NCI-H446 (cell line): ENCODE measurements at regions not wholly inside any gene's neighbourhood (a gene's known extent, or its start where the extent isn't known, plus 50 kb on each side); places are given as distances from the start of the nearest gene placed in this dataset.

Experiments
- DNase-seq, 2 experiments: peaks; one replicate each; lab custom pipeline; 2025; lab: John Stamatoyannopoulos, UW

DNA sequence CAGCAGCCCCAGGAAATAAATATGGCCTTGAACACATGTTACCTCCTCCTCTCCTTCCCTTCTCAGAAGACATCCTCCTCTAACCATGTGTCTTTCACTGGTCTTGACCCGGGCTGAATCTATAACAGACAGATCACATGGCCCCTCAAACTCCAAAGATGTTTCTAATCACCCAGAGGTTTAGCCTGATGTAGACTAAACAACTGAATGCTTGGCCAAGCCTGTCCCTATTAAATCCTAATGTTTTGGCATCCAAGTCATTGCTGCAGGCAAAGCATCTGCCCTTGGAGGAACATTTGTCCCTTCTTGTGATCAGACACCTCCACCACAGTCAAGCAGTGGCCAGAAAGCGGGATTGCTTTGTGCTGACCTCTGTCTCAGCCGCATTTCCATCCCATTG, 65.5 kb downstream of the ANKRD60 start:
- no peak for DNase-seq

DNA sequence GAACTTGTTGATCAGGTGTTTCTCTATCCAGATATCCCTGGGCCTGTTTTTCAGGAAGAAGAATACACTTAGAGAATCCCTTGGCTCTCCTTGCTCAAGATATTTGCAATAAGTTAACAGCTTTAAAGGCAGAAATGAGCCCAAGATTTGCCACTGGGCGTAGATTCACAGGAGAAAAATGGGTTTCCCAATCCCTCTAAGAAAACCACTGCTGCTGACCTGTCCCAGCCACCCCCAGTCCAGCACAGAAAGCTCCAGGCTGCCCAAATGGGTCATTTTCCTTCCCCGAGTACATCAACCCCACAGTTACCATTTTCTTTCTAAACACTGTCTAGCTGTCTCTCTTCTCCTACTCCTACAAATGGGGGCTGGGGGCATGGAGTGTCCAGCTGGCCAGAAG, 67.3 kb downstream of the ANKRD60 start:
- DNase-seq, result no peak

DNA sequence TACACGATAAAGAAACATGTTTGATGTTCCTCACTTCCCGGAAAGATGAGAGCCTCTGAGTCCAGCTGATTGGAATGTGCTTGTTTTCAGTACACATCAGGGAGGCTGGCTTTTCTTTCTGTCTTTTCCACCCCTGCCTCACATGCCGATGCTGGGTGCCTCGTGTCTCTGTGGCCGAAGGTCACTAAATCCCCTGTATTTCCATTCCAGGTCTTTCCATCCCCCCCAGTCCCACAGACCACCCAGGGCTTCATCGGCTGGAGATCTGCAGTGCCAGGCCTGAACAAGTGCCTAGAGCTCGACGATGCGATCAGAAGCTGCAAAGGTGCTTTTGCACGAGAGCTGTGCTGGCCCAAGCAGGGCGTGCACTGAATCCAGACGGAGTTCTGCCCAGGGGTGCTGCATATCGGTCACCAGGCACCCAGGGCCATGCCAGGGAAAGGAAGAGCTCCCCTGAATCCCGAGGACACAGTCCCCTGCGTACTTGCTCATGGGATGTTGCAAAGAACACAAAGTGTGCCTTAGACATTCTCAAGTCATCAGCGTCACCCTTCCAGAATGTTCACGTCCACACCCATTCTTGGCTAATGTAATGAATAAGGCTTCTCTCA, 67.9 kb downstream of the ANKRD60 start:
- no peak for DNase-seq

DNA sequence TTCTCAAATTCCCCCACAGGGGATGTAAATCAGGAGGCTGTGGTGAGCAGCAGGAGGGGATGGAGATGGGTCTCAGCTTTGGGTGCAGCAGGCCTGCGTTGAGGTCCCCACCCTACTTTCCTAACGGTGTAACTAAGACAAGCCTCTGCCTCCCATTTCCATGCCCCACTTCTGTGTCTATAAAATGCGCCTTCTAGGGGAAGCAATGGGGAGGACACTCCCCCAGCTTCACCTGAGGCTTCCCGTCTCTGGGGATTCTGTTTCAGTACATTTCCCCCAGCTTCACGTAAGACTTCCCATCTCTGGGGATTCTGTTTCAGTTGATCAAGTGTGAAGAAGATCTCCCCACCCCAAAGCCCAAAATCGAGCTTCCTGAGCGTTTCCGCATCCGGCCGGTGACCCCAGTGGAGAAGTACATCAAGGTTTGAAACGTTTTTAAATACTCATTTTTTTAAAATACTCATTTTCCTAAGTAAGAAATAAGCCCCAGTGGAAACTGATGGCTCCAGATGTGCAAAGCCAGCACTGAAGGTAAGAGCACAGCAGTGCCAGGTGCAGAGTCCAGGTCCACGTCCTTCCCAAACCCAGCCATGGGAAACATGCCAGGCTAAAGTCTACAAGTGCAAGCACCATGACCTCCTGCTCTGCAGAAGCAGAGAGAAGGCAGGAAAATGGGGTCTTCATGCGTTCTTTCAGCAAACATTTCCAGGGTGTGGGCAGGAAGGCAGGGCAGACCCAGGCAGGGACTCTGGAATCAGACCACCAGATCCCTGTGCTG, 73.1 kb downstream of the ANKRD60 start:
- DNase-seq, result no peak

DNA sequence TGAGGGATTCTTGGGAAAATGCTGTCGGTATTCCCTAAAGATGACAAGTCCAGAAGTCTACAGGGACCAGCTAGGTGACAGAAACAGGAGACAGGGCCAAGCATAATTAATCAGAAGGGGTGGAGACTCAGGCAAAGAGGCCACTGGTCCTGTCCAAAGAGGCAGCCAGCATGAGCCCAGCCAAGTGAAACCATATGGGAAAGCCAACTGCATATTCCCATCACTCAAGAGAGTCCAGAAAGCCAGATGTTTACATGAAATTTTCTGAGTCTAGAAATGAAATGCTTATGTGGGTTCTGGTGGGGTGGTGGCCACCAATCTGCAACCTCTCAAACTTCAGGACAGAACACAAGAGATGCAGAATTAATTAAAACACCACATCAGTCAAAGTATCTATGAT, 74.3 kb downstream of the ANKRD60 start:
- no peak for DNase-seq

DNA sequence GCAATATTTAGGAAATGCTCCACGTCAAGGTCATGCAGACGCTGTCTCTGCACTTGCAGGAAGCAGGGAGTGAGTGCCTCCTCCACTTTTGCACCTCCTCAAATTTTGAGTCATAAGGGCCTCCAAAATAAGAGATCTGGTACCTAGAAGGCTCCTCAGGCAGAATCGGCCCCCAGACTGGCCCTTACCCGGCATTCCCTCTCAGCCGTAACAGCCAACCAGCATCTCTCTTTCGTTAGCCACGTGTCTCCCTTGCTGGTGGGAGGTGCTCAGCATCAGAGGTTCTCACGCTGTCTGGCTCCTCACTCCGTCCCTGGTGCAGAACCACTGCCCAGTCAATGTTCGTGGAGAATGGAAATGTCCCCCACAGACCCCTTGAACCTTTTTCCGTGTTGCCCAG, 75.3 kb downstream of the ANKRD60 start:
- no peak for DNase-seq

DNA sequence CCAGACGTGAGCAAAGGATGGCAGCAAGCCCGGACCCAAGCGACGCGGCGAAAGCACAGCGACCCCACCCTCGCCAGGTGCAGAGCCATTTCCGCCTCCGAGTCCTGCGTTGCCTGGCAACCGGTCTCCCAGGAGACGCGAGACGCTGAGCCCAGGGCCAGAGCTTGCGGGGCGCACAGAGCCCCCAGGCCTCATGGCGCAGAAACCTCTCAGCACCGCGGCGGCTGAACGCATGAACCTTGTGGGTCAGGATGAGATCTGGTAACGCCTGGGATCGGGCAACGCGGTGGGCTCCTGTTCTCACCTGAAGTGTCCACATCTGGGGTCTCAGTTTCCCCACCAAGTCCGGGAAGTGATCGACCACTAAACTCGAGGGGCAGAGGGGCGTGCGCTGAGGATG, 77.7 kb downstream of the ANKRD60 start:
- DNase-seq, result no peak

DNA sequence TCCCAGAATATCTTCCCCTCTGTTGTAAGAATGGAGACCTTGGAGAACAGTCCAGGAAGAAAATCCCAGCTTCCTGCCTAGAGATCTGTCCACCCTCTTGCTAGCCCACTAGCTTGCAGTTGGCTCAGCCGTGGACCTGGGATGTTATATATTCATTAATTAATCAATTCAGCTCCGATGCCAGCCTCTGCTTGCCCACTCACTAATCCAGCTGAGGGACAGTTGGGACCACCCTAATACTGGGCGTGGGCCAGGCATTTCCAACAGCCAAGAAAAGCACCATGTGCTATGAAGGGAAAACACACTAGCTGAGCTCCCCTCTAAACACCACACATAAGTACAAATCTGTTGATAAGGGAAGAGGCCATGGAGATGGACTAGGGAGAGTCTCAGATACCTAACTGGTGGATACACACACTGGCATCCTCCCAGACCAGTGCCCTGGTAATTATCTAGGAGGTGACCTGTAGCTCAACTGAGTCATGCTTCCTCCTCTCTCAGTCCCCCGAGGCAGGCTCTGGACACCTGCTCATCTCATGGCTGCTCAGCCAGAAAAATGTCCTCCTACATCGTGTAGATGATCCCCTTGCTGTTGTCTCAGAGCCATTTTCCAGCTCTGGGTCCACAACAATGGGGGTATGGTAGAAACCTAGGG, 78.9 kb downstream of the ANKRD60 start:
- DNase-seq, result no peak

DNA sequence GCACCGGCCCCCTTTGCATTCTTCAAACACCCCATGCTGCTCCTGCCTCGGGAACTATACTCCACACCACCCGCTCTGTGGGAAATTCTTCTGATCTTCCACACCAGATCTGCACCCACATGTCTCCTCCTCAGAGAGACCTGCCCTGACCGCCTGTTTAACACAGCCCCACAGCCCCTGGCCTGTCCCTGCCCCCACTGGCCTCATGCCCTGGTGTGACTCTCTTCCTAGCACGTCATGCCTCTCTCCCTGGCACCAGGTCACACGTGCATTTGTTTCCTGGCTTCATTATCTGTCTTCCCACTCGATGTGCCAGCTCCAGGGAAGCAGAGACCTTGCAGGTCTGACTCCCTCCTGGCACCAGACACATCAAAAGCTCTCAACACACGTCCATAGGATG, 79.6 kb downstream of the ANKRD60 start:
- DNase-seq, result no peak

DNA sequence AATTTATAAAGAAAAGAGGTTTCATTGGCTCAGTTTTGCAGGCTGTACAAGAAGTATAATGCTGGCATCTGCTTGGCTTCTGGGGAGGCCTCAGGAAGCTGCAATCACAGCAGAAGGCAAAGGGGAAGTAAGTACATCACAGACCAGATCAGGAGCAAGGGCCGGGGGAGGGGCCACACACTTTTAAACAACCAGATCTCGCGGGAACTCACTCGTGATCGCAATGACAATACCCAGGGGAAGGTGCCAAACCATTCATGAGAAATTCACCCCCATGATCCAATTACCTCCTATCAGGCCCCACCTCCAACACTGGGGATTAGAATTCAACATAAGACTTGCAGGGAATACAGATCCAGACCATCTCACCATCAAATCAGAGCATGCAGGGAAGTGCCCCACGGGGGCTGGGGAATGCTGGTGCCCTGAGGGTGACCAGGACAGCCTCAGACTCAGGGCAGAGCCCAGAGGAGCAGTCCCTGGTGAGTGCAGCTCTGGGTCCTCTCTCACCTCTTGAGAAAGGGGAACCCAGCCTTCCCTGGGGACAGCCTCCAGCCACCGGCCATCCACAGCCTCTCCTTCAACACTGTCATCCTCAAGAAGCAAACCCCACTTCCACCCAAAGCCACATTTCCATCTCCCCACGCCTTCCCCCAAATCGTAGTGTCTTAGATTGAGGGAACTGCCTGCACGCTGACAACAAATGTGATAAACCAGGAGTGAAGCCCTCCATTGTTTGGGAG, 80.7 kb downstream of the ANKRD60 start:
- DNase-seq, result no peak

DNA sequence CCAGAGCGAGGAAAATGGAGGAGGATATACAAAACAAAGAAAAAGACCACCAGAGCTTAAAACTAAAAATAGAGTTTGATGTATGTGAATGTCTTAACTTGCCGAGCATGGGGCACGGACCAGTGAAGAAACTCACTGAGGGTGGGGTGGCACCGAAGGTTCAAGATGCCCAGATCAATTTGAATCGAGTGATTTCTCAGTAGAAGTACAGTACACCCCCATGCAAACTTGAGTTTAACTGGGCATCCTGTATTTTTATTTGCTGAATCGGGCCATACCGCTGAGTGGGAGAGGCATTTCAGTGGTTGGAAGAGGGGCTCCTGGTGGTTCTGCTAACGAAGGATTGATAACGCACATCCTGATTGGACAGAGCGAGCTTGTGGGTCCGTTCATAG, 81.7 kb downstream of the ANKRD60 start:
- no peak for DNase-seq

DNA sequence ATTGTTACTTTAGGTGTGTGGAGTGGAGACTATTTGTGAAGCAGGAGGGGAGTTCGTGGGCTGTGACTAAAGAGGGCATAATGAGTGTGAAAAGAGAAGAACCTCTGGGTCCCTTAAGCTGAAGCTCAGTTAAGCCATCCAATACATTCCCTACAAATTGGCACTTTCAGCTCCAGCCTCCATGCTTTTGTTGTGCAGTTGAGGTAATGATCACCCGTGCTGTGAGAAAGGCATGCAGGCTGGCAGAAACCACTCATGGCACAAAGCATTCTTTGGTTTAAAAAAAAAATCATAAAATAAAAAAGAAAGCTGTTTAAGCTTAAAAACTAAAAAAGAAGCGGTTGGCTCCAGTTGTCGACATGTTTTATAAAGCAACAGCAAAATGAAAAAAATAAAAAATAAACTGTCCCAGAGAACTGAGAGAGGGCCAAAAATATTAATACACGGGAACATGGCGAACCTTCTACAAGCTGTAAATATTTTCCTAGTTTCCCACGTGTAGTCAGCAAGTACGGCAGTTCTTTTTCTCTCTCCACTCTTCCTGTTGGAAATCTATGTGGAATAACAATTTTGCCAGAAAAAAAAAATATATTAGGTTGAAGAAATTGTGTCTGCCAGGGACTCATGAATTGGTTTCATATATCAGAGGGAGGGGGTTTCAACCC, 82.2 kb downstream of the ANKRD60 start:
- no peak for DNase-seq

DNA sequence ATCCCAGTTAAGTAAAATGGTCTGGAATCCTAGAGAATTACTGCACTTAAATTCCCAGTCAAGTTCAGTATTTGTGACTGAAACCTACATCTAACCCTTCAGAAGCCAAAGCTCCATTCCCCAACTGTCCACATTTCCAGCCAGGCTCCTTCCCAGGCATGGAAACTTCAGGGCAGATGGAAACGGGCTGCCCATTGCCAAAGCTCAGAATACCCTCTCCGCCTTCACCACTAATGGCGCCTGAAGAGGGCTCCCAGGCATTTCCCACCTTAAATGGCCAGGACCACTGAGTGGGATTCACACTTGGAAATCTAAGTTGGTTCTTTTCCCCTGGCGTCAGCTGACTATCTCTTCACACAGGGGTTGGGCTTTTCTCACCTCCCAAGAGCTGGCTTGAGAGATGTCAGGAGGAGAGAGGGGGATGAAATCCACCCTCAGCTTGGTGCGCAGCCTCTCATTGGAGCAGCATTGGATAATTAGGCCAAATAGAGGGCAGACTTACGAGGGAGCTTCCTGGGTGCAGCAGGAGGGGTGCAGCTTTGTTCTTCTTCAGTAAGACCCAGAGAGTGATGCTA, 82.9 kb downstream of the ANKRD60 start:
- no peak for DNase-seq

DNA sequence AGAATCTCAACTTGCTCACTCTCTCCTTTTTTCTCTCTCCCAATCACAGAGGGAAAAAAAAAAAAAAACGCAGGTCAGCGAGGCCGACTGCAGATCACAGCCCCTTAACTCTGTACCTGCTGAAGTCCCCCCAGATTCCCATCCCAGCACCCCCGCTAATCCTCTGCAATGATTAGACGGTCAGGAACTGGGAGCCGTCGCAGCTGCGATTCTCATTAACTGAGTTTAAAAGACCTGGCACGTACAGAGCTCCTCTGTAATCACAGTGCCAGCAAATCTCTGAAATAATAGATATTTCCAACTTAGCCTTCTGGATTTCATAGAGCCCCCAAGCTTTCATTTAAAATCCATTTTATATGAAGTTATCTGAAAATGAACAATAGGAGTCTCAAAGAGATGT, 84.4 kb downstream of the ANKRD60 start:
- DNase-seq, result no peak

DNA sequence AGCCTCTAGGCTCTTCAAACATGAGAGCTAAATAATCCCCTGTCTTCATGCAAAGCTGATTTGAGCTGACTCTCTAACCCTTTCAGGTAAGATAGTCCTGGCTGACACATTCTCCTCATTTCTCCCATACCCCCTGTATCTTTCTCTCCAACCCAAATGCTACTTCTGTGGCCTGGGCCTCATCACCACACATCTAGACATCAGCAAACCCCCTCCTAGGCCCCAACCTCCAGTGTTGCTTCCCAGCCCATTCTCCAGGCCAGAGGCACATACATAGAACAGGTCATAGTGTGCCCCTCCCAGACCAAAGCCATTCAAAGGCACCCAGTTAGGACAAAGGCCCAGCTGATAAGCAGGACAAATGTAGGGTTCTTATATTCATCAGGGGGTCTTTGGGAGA, 84.9 kb downstream of the ANKRD60 start:
- DNase-seq, result no peak

DNA sequence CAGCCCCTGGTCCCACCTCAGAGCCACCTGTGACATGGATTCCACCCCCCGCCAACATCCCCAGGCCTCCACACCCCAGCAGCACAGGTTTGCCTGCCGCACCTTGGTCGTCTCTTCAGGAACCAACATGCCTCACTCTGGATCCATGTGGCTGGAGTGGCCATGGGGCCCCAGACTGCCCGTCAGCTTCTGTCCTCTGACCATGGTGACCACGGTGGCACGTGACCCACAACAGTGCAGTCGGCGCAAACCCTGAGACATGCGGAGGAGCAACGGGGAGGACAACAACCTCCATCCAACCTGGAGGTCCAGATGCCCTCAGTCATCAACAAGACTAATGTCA, 85.6 kb downstream of the ANKRD60 start:
- no peak for DNase-seq

DNA sequence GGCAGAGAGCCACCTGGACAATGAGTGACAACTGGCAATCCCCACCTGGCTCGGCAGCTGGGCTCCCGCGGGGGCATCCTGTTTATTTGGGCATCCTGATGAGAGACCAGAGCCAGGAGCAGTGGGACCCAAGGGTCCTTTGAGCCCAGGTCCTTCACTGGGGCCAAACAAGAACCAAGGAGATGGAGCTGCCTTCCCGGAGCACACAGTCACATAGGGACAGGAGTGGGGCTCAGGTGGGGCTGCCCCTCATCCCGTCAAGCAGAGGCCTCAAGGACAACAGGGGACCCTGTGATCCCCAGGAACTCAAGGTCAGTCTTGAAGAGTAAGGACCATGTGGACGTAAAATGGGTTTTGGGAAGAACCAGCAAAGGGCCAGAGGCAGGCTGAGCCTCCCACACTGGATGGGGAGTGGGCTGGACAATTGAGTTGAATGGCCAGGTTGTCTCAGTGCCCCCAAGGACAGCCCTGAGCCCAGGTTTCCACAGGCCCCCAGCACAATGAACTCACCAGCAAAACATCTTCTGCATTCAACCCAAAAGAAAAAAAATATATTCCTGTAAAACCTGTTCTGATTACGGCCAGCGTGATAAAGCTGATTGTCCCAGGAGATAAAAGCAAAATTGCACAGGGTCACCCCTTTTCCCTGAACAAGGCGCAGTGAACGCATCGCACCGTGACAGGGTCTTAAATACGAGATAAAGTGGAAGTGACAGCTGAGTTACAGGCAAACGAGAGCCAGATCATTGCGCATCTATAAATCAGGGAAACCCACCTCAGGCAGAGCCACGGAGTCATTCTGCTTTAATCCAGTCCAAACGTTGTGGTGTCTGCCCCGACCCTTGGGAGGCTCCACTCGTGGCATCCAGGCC, 86.2 kb downstream of the ANKRD60 start:
- no peak for DNase-seq

DNA sequence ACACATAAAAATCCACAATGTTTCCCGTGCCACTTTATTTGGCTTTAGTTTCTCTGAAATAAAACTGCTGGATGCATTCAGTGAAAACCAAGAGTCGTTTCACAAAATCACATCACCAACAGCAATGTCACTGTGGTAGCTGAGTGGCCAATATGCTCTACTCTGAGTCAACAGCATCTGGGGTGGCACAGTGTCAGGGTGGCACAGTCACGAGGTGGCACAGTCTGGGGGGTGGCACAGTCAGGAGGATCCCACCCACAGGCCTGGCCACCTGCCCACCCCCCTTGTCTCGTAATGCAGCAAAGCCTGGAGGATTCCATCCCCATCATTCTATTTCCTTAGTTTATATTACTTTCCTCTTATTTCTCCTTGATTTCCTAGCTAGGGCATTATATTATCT, 87.0 kb downstream of the ANKRD60 start:
- DNase-seq, result no peak

DNA sequence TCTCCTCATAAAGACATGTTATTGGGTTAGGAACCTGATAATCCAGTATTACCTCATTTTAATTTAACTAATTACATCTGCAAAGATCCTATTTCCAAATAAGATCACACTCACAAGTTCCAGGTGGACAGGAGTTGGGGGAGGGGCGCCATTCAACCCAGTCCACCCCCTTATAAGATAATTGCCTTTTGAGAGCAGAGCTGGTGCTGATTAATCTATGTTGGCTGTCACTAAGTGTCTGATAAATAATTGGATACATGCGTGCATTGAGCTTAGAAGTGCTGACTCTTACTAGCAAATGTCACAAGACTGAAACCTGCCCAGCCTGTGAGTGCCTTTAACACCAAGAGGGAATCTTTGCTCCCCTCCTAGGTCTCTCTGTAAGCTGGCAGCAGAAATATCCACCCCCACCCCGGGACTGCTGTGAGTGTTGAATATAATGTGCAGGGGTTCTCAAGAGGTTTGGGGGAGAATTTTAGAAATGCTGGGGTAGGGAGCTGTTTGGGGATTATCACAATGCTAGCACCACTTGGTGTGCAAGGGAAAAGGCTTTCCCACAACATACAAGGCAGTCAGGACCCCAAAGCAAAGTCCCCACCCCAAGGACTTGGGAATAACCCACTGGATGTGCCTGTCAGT, 87.5 kb downstream of the ANKRD60 start:
- no peak for DNase-seq
